ENCODE measurements at regions not wholly inside any gene's neighbourhood (a gene's known extent, or its start where the extent isn't known, plus 50 kb on each side); places are given as distances from the start of the nearest gene placed in this dataset.

GRCh38 chr6:165743366-165743898, 80.4 kb upstream of the PDE10A start:
- FAIRE-seq, result no peak
- no peak for DNase-seq (ENCODE audit: low spot score in 2 of 2)

GRCh38 chr6:165742047-165742446, 79.0 kb upstream of the PDE10A start:
- DNase-seq (ENCODE audit: low spot score in 2 of 2) (no peak), FAIRE-seq (no peak)

GRCh38 chr6:165737396-165737795, 74.4 kb upstream of the PDE10A start:
- DNase-seq (ENCODE audit: low spot score in 2 of 2) (no peak), FAIRE-seq (no peak)

GRCh38 chr6:165735065-165735464, 72.0 kb upstream of the PDE10A start:
- no peak for DNase-seq (ENCODE audit: low spot score in 2 of 2)
- FAIRE-seq, result no peak

- FAIRE-seq (no peak), DNase-seq (ENCODE audit: low spot score in 2 of 2) (no peak)
These were observed 70.4 kb upstream of the PDE10A start for GRCh38 chr6:165733489-165733791.

GRCh38 chr6:165732696-165733488, 69.9 kb upstream of the PDE10A start:
- FAIRE-seq (no peak), DNase-seq (ENCODE audit: low spot score in 2 of 2) (no peak)

- FAIRE-seq, result no peak
- DNase-seq (ENCODE audit: low spot score in 2 of 2), result peak; percentile 37 to 38
These were observed 66.4 kb upstream of the PDE10A start for GRCh38 chr6:165729307-165729936.

- DNase-seq (ENCODE audit: low spot score in 2 of 2), result no peak
- FAIRE-seq, result no peak
These were observed 65.2 kb upstream of the PDE10A start for GRCh38 chr6:165728216-165728615.

- no peak for FAIRE-seq
- no peak for DNase-seq (ENCODE audit: low spot score in 2 of 2)
These were observed 63.9 kb upstream of the PDE10A start for GRCh38 chr6:165726965-165727381.

GRCh38 chr6:165726290-165726875, 63.3 kb upstream of the PDE10A start:
- no peak for DNase-seq (ENCODE audit: low spot score in 2 of 2)
- FAIRE-seq, result no peak

GRCh38 chr6:165725201-165725600, 62.2 kb upstream of the PDE10A start:
- FAIRE-seq, result no peak
- no peak for DNase-seq (ENCODE audit: low spot score in 2 of 2)

GRCh38 chr6:165723326-165723725, 60.3 kb upstream of the PDE10A start:
- FAIRE-seq, result no peak
- DNase-seq (ENCODE audit: low spot score in 2 of 2), result no peak

GRCh38 chr6:165722022-165722421, 59.0 kb upstream of the PDE10A start:
- DNase-seq (ENCODE audit: low spot score in 2 of 2) (no peak), FAIRE-seq (no peak)

- DNase-seq (ENCODE audit: low spot score in 2 of 2), result no peak
These were observed 58.3 kb upstream of the PDE10A start for GRCh38 chr6:165721356-165721755.

GRCh38 chr6:165718491-165718891, 55.5 kb upstream of the PDE10A start:
- DNase-seq (ENCODE audit: low spot score in 2 of 2) (no peak), FAIRE-seq (no peak)

More at GRCh38 chr6:165721356-165721755, 58.3 kb upstream of the PDE10A start:
- FAIRE-seq, result no peak

- FAIRE-seq, result no peak
- DNase-seq (ENCODE audit: low spot score in 2 of 2), result no peak
These were observed 54.9 kb upstream of the PDE10A start for GRCh38 chr6:165717732-165718465.

GRCh38 chr6:165716886-165717285, 53.8 kb upstream of the PDE10A start:
- DNase-seq (ENCODE audit: low spot score in 2 of 2) (no peak), FAIRE-seq (no peak)

- FAIRE-seq (no peak), DNase-seq (ENCODE audit: low spot score in 2 of 2) (no peak)
These were observed 52.4 kb upstream of the PDE10A start for GRCh38 chr6:165715428-165715827.

GRCh38 chr6:165714907-165715306, 51.9 kb upstream of the PDE10A start:
- DNase-seq (ENCODE audit: low spot score in 2 of 2), result no peak
- FAIRE-seq, result no peak

GRCh38 chr6:165713845-165714466, 50.9 kb upstream of the PDE10A start:
- FAIRE-seq, result no peak
- DNase-seq (ENCODE audit: low spot score in 2 of 2), result no peak
